GM13977 (cell line): ENCODE measurements at regions not wholly inside any gene's neighbourhood (a gene's known extent, or its start where the extent isn't known, plus 50 kb on each side); places are given as distances from the start of the nearest gene placed in this dataset.

Source experiments
- DNase-seq: peaks from one replicate; pipeline ENCODE4 v3.0.0; 2012; ENCODE audit warnings: low spot score
- in situ Hi-C: fragments of 300-500 bp; cut with MboI; formaldehyde crosslinking; loops from one replicate; pipeline ENCODE4 v1.12.0; 2022; ENCODE audit warnings: low sequenced_read_pairs, low pct_unique_long_range_greater_than_20kb, mixed read lengths, inconsistent platforms; ENCODE audit not compliant: unreplicated experiment
- TF ChIP-seq, protein P1 (sequence below): IDR thresholded peaks from 2 replicates; pipeline ENCODE4 v1.5.1; 2012; ENCODE audit warnings: mild to moderate bottlenecking, control low read depth; ENCODE audit not compliant: insufficient read depth; ENCODE audit errors: extremely low read depth, missing control alignments

DNA sequence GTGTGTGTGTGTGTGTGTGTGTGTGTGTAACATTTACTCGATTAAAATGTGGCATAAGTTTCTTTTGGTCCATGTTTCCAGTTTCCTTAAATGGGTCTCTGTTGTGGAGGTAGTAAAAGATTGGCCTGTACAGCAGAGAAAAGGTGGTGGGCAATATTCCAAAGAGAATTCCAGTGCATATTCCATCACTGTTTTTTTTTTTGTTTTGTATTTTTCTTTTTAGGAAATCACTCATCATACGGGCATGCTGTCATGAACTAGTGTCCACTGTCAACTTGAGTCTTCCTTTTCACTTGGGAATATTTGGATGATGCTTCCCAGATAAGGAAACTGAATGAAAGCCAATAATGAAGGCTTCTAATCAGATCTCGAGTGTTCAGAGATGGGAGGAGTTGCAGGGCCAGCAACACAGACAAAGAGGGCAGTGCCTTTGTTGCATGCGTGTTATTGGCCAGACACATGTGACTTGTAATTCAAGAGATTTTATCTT, 95.2 kb upstream of the PDGFD start:
- in situ Hi-C loops, result no loop called here
- TF ChIP-seq, protein P1, sequence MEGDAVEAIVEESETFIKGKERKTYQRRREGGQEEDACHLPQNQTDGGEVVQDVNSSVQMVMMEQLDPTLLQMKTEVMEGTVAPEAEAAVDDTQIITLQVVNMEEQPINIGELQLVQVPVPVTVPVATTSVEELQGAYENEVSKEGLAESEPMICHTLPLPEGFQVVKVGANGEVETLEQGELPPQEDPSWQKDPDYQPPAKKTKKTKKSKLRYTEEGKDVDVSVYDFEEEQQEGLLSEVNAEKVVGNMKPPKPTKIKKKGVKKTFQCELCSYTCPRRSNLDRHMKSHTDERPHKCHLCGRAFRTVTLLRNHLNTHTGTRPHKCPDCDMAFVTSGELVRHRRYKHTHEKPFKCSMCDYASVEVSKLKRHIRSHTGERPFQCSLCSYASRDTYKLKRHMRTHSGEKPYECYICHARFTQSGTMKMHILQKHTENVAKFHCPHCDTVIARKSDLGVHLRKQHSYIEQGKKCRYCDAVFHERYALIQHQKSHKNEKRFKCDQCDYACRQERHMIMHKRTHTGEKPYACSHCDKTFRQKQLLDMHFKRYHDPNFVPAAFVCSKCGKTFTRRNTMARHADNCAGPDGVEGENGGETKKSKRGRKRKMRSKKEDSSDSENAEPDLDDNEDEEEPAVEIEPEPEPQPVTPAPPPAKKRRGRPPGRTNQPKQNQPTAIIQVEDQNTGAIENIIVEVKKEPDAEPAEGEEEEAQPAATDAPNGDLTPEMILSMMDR, result no peak
- DNase-seq, result no peak

DNA sequence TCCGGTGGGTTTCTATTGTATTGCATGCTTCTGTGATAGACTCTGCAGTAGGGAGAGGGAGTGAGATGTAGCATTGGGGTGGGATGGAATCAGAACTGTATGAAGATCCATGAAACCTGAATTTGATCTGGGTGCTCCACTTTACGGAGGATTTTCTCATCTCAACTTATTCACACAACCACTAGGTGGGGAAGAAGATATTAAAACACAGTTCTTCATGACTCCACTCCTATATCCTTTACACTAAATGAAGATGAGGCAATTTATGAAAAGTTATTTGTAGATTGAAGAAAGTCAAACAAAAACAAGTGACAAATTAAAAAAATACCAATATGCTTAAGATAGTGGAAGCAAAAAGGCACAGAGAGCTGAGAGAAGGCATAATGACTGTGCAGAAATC, 92.6 kb upstream of the PDGFD start:
- TF ChIP-seq, protein P1, result no peak
- in situ Hi-C loops, result no loop called here
- no peak for DNase-seq

GRCh38 chr11:104254347-104254746, 90.4 kb upstream of the PDGFD start:
- in situ Hi-C loops, result no loop called here

DNA sequence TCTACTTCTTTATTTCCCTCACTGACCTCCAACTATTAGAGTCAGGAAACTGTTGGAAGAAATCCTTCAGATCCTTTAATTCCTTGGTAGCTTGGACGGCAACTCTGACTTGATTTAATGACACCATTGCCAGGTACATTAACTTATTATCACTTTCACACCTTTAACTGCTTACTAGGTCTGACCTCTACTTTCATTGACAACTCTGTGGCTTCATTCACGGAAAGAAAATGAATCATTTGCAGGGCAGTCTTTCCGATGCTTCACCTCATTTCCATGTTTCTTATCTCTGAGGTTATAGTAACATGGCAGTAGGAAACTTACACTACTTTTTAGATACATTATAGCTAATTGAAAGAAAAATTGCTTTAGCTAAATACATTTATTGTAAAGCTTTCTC, 82.6 kb upstream of the PDGFD start:
- in situ Hi-C loops, result no loop called here
- TF ChIP-seq, protein P1, result no peak
- no peak for DNase-seq

More at GRCh38 chr11:104254347-104254746, 90.4 kb upstream of the PDGFD start:
- peak; percentile 8 for DNase-seq
- TF ChIP-seq, protein P1, result peak; percentile 58

DNA sequence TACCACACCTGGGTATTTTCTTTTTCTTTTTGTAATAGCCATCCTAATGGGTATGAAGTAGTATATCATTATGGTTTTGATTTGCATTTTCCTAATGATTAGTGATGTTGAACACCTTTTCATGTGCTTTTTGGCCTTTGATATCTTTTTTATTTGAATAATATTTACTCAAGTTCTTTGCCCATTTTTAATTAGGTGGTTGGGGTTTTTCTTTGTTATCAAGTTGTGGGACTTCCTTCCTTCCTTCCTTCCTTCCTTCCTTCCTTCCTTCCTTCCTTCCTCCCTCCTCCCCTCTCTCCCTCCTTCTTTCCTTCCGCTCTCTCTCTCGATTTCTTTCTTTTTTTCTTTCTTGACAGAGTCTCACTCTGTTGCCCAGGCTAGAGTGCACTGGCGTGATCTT, 75.0 kb upstream of the PDGFD start:
- in situ Hi-C loops, result no loop called here
- TF ChIP-seq, protein P1, result no peak
- no peak for DNase-seq

- TF ChIP-seq, protein P1, result no peak
- in situ Hi-C loops, result no loop called here
- no peak for DNase-seq
These were observed 61.1 kb upstream of the PDGFD start for GRCh38 chr11:104225047-104225446.

DNA sequence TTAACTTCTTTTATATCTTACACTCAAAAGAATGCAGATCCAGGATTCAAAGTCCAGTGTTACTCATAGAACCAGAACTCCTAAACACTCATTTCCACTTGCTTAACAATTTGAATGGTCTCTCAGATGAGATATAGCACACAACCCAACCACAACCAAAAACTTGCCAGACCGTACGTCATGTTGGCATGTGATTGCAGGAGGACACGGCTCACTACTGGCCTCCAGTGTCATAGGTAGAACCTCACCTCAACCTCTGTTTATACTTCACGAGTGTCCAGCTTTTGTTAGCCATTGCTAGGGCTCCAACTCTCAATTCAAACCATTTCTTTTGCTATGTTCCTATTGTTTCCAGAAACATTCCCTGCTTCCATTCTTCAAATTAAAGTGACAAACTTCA, 58.5 kb upstream of the PDGFD start:
- TF ChIP-seq, protein P1, result no peak
- no peak for DNase-seq
- in situ Hi-C loops, result no loop called here
